Osteocyte (in vitro differentiated cells): ENCODE measurements at regions not wholly inside any gene's neighbourhood (a gene's known extent, or its start where the extent isn't known, plus 50 kb on each side); places are given as distances from the start of the nearest gene placed in this dataset.

ENCODE experiments used
- DNase-seq: peaks from one replicate; pipeline ENCODE4 v3.0.0; 2021; ENCODE audit warnings: mixed read lengths; ENCODE audit not compliant: unreplicated experiment; ENCODE audit errors: extremely low spot score
- H3K27ac Mint-ChIP-seq: one replicate; pipeline ENCODE4 v1.8.0; 2021; ENCODE audit warnings: mild to moderate bottlenecking, mixed read lengths; ENCODE audit not compliant: unreplicated experiment
- H3K27me3 Mint-ChIP-seq: one replicate; pipeline ENCODE4 v1.8.0; 2021; ENCODE audit warnings: mixed read lengths; ENCODE audit not compliant: unreplicated experiment
- H3K36me3 Mint-ChIP-seq: one replicate; pipeline ENCODE4 v1.8.0; 2021; ENCODE audit warnings: mixed read lengths; ENCODE audit not compliant: unreplicated experiment
- H3K4me1 Mint-ChIP-seq: one replicate; pipeline ENCODE4 v1.8.0; 2021; ENCODE audit warnings: mixed read lengths; ENCODE audit not compliant: unreplicated experiment
- H3K4me3 Mint-ChIP-seq: one replicate; pipeline ENCODE4 v1.8.0; 2021; ENCODE audit warnings: mild to moderate bottlenecking, moderate library complexity, mixed read lengths; ENCODE audit not compliant: unreplicated experiment
- H3K9me3 Mint-ChIP-seq: one replicate; pipeline ENCODE4 v1.8.0; 2021; ENCODE audit warnings: mixed read lengths; ENCODE audit not compliant: unreplicated experiment
- TF ChIP-seq, protein P1 (sequence below): fragments of 200-600 bp; sonication (generic); IDR thresholded peaks from 2 replicates; pipeline ENCODE4 v1.5.0; 2021; ENCODE audit warnings: antibody characterized with exemption, mild to moderate bottlenecking, moderate library complexity

DNA sequence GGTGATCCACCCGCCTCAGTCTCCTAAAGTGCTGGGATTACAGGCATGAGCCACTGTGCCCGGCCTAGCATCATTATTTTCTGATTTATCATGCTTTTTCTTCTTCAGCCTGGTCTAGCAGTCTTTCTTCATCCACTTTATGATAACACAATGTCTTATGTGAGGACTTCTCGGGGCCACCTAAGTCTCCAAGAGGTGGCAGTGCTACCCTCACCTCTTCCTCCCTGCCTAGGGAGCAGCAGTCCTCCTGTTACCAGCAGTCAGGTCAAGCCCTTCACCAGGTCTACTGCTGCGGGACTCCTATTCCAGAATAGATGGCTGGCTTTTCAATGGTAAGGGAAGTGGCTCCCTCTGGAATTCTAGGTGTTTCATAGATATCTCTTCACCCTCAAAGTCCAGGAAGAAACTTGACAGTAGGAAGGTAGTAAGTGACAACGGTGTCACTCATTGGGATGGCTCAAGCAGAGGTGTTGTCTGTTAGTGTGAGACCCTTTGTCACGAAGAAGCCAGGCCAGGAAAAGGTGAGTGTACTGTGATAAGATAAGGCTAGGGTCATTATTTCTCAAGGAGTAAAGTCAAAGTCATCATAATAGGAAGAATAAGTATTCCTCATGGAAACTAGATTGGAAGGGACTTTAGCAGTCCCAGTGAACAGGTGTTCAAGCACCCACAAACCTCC is 164.0 kb downstream of the KLF5 start:
- DNase-seq, result no peak
- H3K9me3 Mint-ChIP-seq, result no peaks in the 10 kb centered on the region
- no peak overlapping the region for H3K4me3 Mint-ChIP-seq
- TF ChIP-seq, protein P1, sequence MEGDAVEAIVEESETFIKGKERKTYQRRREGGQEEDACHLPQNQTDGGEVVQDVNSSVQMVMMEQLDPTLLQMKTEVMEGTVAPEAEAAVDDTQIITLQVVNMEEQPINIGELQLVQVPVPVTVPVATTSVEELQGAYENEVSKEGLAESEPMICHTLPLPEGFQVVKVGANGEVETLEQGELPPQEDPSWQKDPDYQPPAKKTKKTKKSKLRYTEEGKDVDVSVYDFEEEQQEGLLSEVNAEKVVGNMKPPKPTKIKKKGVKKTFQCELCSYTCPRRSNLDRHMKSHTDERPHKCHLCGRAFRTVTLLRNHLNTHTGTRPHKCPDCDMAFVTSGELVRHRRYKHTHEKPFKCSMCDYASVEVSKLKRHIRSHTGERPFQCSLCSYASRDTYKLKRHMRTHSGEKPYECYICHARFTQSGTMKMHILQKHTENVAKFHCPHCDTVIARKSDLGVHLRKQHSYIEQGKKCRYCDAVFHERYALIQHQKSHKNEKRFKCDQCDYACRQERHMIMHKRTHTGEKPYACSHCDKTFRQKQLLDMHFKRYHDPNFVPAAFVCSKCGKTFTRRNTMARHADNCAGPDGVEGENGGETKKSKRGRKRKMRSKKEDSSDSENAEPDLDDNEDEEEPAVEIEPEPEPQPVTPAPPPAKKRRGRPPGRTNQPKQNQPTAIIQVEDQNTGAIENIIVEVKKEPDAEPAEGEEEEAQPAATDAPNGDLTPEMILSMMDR, result no peak
- no peaks in the 10 kb centered on the region for H3K36me3 Mint-ChIP-seq
- H3K4me1 Mint-ChIP-seq, result no peaks in the 10 kb centered on the region
- H3K27ac Mint-ChIP-seq, result no peak overlapping the region
- H3K27me3 Mint-ChIP-seq, result peaks cover 4% of the 10 kb centered on the region

- H3K27ac Mint-ChIP-seq, result no peak overlapping the region
- peaks cover 8% of the 10 kb centered on the region for H3K4me1 Mint-ChIP-seq
- no peaks in the 10 kb centered on the region for H3K9me3 Mint-ChIP-seq
- no peak for DNase-seq
- H3K4me3 Mint-ChIP-seq, result no peak overlapping the region
- H3K27me3 Mint-ChIP-seq, result peaks cover 2% of the 10 kb centered on the region
- TF ChIP-seq, protein P1, result no peak
- H3K36me3 Mint-ChIP-seq, result no peaks in the 10 kb centered on the region
Measured at GRCh38 chr13:73220966-73221720, 162.3 kb downstream of the KLF5 start.

DNA sequence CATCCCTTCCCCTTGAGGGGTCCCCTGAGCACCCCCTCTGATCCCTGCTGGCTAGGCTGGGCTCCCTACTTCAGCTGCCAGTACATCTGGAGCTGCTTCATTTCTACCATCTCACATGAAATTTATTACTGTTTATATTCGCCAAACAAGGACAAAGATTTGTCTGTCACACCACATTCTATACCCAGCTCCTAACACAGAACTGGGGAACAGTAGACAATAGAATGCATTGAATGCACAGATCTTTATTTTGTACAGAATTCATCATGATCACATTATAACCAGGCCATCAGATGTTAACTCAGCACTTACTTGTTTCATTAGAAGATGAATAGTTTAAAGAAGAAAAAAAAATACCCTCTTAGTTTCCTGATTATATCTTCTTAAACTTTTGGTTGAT is 159.4 kb downstream of the KLF5 start:
- DNase-seq, result no peak
- TF ChIP-seq, protein P1, result no peak
- peaks cover 2% of the 10 kb centered on the region for H3K27me3 Mint-ChIP-seq
- no peaks in the 10 kb centered on the region for H3K9me3 Mint-ChIP-seq
- peaks cover 16% of the 10 kb centered on the region for H3K4me1 Mint-ChIP-seq
- H3K36me3 Mint-ChIP-seq, result no peaks in the 10 kb centered on the region
- H3K4me3 Mint-ChIP-seq, result no peak overlapping the region
- H3K27ac Mint-ChIP-seq, result no peak overlapping the region

DNA sequence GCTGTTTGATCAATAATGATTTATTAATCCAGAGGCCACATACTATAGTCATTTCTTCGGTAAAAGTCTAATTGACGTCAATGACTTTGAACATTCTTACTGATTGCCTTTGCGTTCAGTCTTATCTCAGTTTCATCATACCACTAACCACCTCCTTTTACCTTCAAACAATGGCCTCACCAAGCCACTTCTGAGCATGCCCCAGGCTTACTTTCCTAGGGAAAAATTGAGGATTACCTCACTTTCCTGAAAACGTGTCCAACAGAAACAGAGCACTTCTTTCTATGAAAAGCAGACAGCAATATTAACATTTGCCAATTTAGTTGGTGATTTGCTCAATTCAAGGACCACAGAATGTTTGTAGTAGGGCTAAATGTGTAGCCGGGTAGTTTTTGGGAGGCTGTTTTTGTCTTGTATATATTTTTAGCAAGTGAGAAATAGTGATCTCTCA is 157.6 kb downstream of the KLF5 start:
- TF ChIP-seq, protein P1, result no peak
- DNase-seq, result no peak
- Mint-ChIP-seq H3K27me3 (no peaks in the 10 kb centered on the region), H3K4me1 (peaks cover 16% of the 10 kb centered on the region), H3K4me3 (no peak overlapping the region), H3K36me3 (no peaks in the 10 kb centered on the region), H3K27ac (no peak overlapping the region), H3K9me3 (no peaks in the 10 kb centered on the region)

GRCh38 chr13:73215823-73216222 is 157.0 kb downstream of the KLF5 start:
- DNase-seq, result no peak
- TF ChIP-seq, protein P1, result no peak
- Mint-ChIP-seq H3K4me1 (peaks cover 16% of the 10 kb centered on the region), H3K4me3 (no peak overlapping the region), H3K9me3 (no peaks in the 10 kb centered on the region), H3K36me3 (no peaks in the 10 kb centered on the region), H3K27me3 (no peaks in the 10 kb centered on the region), H3K27ac (peak overlapping the region; percentile 36)
